GM12801 (cell line): ENCODE measurements at regions not wholly inside any gene's neighbourhood (a gene's known extent, or its start where the extent isn't known, plus 50 kb on each side); places are given as distances from the start of the nearest gene placed in this dataset.

Source experiments
- CTCF ChIP-seq: IDR thresholded peaks from one replicate; pipeline ENCODE4 v1.5.1; 2011; ENCODE audit warnings: control low read depth; ENCODE audit not compliant: insufficient read length; ENCODE audit errors: extremely low read depth

GRCh38 chr5:96187309-96188027 lies 225.8 kb upstream of the ELL2 start:
- no peak for TF ChIP-seq CTCF

GRCh38 chr5:96180684-96181435 lies 219.2 kb upstream of the ELL2 start:
- TF ChIP-seq CTCF, result no peak

GRCh38 chr5:96177303-96177869 lies 215.7 kb upstream of the ELL2 start:
- no peak for TF ChIP-seq CTCF

- no peak for TF ChIP-seq CTCF
Observed at GRCh38 chr5:96176022-96176421, 214.4 kb upstream of the ELL2 start.

- TF ChIP-seq CTCF, result no peak
Observed at GRCh38 chr5:96175090-96175489, 213.4 kb upstream of the ELL2 start.

- no peak for TF ChIP-seq CTCF
Observed at GRCh38 chr5:96173366-96173765, 211.7 kb upstream of the ELL2 start.

GRCh38 chr5:96172436-96172835 lies 210.8 kb upstream of the ELL2 start:
- no peak for TF ChIP-seq CTCF
